Uterus (tissue), 2 donors: ENCODE measurements at regions not wholly inside any gene's neighbourhood (a gene's known extent, or its start where the extent isn't known, plus 50 kb on each side); places are given as distances from the start of the nearest gene placed in this dataset.

Experiments used
- POLR2A ChIP-seq, 2 donors: fragments of 450-650 bp; IDR thresholded peaks; one replicate each; pipeline ENCODE4 v1.6.1; 2016; ENCODE audit warnings: antibody characterized with exemption in 2 of 2, mild to moderate bottlenecking in 1 of 2, moderate library complexity in 1 of 2
- TF ChIP-seq, protein P1 (sequence below), 4 experiments: fragments of 200-600 bp in 2 of 4; fragments of 450-650 bp in 2 of 4; sonication (generic) in 2 of 4; IDR thresholded peaks; one replicate each; pipeline ENCODE4 v1.5.1; 2016 to 2019; ENCODE audit warnings: antibody characterized with exemption in 4 of 4, mild to moderate bottlenecking in 2 of 4, moderate library complexity in 1 of 4

DNA sequence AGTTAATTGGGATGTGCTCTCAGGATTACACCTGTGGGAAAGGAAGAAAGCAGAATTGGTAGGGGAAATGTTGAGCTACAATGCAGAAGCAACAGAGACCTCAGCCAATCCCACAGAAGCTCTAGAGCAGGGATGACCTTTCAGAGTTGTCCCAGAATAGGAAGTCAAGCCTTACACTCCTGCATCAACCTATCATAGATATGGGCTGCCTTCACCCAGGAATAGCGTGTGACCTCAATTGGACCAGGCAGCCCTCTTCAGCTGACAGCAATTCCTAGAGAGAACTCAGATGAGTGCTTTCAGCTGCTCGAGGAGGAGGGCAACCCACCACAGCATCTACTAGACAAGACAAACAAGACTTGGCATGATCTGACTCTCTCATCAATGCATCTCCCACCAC lies 189.7 kb downstream of the TMEM132E start:
- TF ChIP-seq, protein P1, sequence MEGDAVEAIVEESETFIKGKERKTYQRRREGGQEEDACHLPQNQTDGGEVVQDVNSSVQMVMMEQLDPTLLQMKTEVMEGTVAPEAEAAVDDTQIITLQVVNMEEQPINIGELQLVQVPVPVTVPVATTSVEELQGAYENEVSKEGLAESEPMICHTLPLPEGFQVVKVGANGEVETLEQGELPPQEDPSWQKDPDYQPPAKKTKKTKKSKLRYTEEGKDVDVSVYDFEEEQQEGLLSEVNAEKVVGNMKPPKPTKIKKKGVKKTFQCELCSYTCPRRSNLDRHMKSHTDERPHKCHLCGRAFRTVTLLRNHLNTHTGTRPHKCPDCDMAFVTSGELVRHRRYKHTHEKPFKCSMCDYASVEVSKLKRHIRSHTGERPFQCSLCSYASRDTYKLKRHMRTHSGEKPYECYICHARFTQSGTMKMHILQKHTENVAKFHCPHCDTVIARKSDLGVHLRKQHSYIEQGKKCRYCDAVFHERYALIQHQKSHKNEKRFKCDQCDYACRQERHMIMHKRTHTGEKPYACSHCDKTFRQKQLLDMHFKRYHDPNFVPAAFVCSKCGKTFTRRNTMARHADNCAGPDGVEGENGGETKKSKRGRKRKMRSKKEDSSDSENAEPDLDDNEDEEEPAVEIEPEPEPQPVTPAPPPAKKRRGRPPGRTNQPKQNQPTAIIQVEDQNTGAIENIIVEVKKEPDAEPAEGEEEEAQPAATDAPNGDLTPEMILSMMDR (IDR thresholded peaks at IDR 0.05): no peak
- no peak for TF ChIP-seq POLR2A (IDR thresholded peaks at IDR 0.05)
